ENCODE measurements at regions not wholly inside any gene's neighbourhood (a gene's known extent, or its start where the extent isn't known, plus 50 kb on each side); places are given as distances from the start of the nearest gene placed in this dataset.

GRCh38 chr10:21184984-21185383 lies 287.9 kb upstream of the NEBL start:
- TF ChIP-seq REST (IDR thresholded peaks at IDR 0.05; ENCODE audit: low read depth) (no peak), TAF1 (IDR thresholded peaks at IDR 0.05; ENCODE audit: low read depth) (no peak), MAX (IDR thresholded peaks at IDR 0.05) (no peak), TEAD4 (IDR thresholded peaks at IDR 0.05) (no peak), CEBPB (IDR thresholded peaks at IDR 0.05) (no peak)

Data from Ishikawa (cell line).